HepG2 (cell line): ENCODE measurements at regions not wholly inside any gene's neighbourhood (a gene's known extent, or its start where the extent isn't known, plus 50 kb on each side); places are given as distances from the start of the nearest gene placed in this dataset.

ENCODE experiments used
- ARID2 ChIP-seq: sonication (generic); formaldehyde crosslinking; IDR thresholded peaks from 2 replicates; pipeline ENCODE4 v1.8.1; 2022; ENCODE audit warnings: mild to moderate bottlenecking, missing genetic modification reagents, borderline replicate concordance
- CBX5 ChIP-seq: sonication (generic); formaldehyde crosslinking; IDR thresholded peaks from 2 replicates; pipeline ENCODE4 v1.4.0; 2020; ENCODE audit warnings: missing genetic modification reagents, borderline replicate concordance
- HOXA5 ChIP-seq: sonication (generic); formaldehyde crosslinking; IDR thresholded peaks from 2 replicates; pipeline ENCODE4 v1.4.0; 2020; ENCODE audit warnings: missing genetic modification reagents
- KAT8 ChIP-seq: IDR thresholded peaks from 2 replicates; pipeline ENCODE4 v1.6.1; 2016; ENCODE audit warnings: missing genetic modification reagents, missing compliant biosample characterization
- NFATC3 ChIP-seq: sonication (generic); formaldehyde crosslinking; IDR thresholded peaks from 2 replicates; pipeline ENCODE4 v1.5.1; 2020; ENCODE audit warnings: mild to moderate bottlenecking, missing genetic modification reagents
- POLR2A ChIP-seq, 2 experiments: IDR thresholded peaks; 2 replicates each; pipeline ENCODE4 v1.6.1; 2011; ENCODE audit warnings: low read depth in 2 of 2, low read length in 2 of 2, mild to moderate bottlenecking in 1 of 2, moderate library complexity in 1 of 2; ENCODE audit not compliant: insufficient read depth in 1 of 2
- ZFX ChIP-seq: sonication (generic); formaldehyde crosslinking; IDR thresholded peaks from 2 replicates; pipeline ENCODE4 v1.4.0; 2020; ENCODE audit warnings: mild to moderate bottlenecking, low read depth, missing genetic modification reagents, moderate library complexity
- ZNF567 ChIP-seq: sonication (generic); formaldehyde crosslinking; IDR thresholded peaks from 2 replicates; pipeline ENCODE4 v1.8.1; 2023; ENCODE audit warnings: mild to moderate bottlenecking, missing genetic modification reagents, borderline replicate concordance
- TF ChIP-seq, protein P1 (sequence below): sonication (generic); formaldehyde crosslinking; IDR thresholded peaks from 2 replicates; pipeline ENCODE4 v1.5.0; 2020; ENCODE audit warnings: mild to moderate bottlenecking, missing genetic modification reagents, moderate library complexity
- TF ChIP-seq, protein P2 (sequence below): conservative IDR thresholded peaks from 2 replicates; pipeline ENCODE4 v1.6.1; 2018; ENCODE audit warnings: missing genetic modification reagents

DNA sequence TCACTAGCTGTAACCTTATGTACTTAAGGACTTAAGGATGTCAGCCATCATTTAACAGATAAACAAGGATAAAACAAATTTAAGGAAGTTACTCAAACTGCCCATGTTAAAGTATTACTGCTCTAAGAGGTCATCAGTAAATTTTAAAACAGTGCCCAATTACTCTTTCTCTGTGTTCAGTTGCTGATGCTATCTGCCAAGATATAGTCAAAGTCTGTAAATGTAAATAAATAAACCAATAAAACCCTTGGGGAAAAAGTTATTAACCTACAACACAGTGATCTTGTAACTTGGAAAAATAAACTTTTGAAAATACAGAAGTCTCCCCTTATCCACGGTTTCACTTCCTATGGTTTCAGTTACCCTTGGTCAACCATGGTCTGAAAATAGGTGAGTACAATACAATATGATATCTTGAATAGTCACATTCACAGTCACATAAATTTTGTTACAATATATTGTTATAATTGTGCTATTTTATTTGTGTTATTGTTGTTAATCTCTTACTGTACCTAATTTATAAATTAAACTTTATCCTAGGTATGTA is 501.8 kb downstream of the LMO4 start:
- no peak for TF ChIP-seq ZFX
- TF ChIP-seq, protein P1, sequence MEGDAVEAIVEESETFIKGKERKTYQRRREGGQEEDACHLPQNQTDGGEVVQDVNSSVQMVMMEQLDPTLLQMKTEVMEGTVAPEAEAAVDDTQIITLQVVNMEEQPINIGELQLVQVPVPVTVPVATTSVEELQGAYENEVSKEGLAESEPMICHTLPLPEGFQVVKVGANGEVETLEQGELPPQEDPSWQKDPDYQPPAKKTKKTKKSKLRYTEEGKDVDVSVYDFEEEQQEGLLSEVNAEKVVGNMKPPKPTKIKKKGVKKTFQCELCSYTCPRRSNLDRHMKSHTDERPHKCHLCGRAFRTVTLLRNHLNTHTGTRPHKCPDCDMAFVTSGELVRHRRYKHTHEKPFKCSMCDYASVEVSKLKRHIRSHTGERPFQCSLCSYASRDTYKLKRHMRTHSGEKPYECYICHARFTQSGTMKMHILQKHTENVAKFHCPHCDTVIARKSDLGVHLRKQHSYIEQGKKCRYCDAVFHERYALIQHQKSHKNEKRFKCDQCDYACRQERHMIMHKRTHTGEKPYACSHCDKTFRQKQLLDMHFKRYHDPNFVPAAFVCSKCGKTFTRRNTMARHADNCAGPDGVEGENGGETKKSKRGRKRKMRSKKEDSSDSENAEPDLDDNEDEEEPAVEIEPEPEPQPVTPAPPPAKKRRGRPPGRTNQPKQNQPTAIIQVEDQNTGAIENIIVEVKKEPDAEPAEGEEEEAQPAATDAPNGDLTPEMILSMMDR: no peak
- TF ChIP-seq CBX5 (CRISPR knock-in tag): no peak
- TF ChIP-seq, protein P2, sequence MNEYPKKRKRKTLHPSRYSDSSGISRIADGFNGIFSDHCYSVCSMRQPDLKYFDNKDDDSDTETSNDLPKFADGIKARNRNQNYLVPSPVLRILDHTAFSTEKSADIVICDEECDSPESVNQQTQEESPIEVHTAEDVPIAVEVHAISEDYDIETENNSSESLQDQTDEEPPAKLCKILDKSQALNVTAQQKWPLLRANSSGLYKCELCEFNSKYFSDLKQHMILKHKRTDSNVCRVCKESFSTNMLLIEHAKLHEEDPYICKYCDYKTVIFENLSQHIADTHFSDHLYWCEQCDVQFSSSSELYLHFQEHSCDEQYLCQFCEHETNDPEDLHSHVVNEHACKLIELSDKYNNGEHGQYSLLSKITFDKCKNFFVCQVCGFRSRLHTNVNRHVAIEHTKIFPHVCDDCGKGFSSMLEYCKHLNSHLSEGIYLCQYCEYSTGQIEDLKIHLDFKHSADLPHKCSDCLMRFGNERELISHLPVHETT (CRISPR knock-in tag): no peak
- no peak for TF ChIP-seq ARID2
- no peak for TF ChIP-seq POLR2A (IDR thresholded peaks at IDR 0.05; ENCODE audit: insufficient read depth in 1 of 2, low read depth in 2 of 2, low read length in 2 of 2)
- TF ChIP-seq KAT8 (CRISPR knock-in tag): no peak
- no peak for TF ChIP-seq NFATC3
- TF ChIP-seq HOXA5 (CRISPR knock-in tag): no peak
- no peak for TF ChIP-seq ZNF567 (CRISPR knock-in tag)
